Neuronal stem cell (in vitro differentiated cells): ENCODE measurements at regions not wholly inside any gene's neighbourhood (a gene's known extent, or its start where the extent isn't known, plus 50 kb on each side); places are given as distances from the start of the nearest gene placed in this dataset.

Source experiments
- DNase-seq: peaks from one replicate; pipeline ENCODE4 v3.0.0-alpha.2; 2013; ENCODE audit warnings: low spot score
- H2AFZ ChIP-seq: one replicate; pipeline ENCODE4 v1.6.1; 2013; ENCODE audit warnings: mild to moderate bottlenecking, low read length, inconsistent platforms
- H2AK5ac ChIP-seq: 2 replicates; pipeline ENCODE4 v1.6.1; 2013; ENCODE audit warnings: low read depth, mild to moderate bottlenecking, inconsistent platforms, low read length, moderate library complexity, mixed read lengths
- H2BK120ac ChIP-seq: 2 replicates; pipeline ENCODE4 v1.6.1; 2013; ENCODE audit warnings: low read depth, mild to moderate bottlenecking, inconsistent platforms, low read length, moderate library complexity, mixed read lengths
- H2BK12ac ChIP-seq: one replicate; pipeline ENCODE4 v1.6.1; 2013; ENCODE audit warnings: low read length, inconsistent platforms
- H2BK15ac ChIP-seq: 2 replicates; pipeline ENCODE4 v1.6.1; 2013; ENCODE audit warnings: mild to moderate bottlenecking, low read length, inconsistent platforms, mixed read lengths
- H2BK5ac ChIP-seq: one replicate; pipeline ENCODE4 v1.6.1; 2013; ENCODE audit warnings: inconsistent platforms, mild to moderate bottlenecking, low read length, moderate library complexity
- H3K14ac ChIP-seq: one replicate; pipeline ENCODE4 v1.6.1; 2013; ENCODE audit warnings: low read length, inconsistent platforms
- H3K18ac ChIP-seq: 2 replicates; pipeline ENCODE4 v1.6.1; 2013; ENCODE audit warnings: low read length, inconsistent platforms
- H3K23ac ChIP-seq: 2 replicates; pipeline ENCODE4 v1.6.1; 2013; ENCODE audit warnings: low read depth, mild to moderate bottlenecking, mixed read lengths, low read length, inconsistent platforms; ENCODE audit not compliant: poor library complexity
- H3K27ac ChIP-seq: replicated peaks from 3 replicates; pipeline ENCODE4 v1.5.1; 2013; ENCODE audit warnings: low read length, inconsistent platforms
- H3K27me3 ChIP-seq, 3 experiments: 2 replicates each; pipeline ENCODE4 v1.6.1; 2013; ENCODE audit warnings: low read length in 3 of 3, mild to moderate bottlenecking in 2 of 3, inconsistent platforms in 1 of 3, low read depth in 1 of 3, mixed read lengths in 1 of 3, moderate library complexity in 1 of 3; ENCODE audit not compliant: control insufficient read depth in 3 of 3, insufficient read depth in 3 of 3
- H3K36me3 ChIP-seq, 2 donors: replicated peaks in 1 of 2; 2 replicates each; pipeline ENCODE4 v1.6.1; 2013; ENCODE audit warnings: low read length in 2 of 2; ENCODE audit not compliant: control insufficient read depth in 2 of 2, insufficient read depth in 2 of 2
- H3K4ac ChIP-seq: 2 replicates; pipeline ENCODE4 v1.6.1; 2013; ENCODE audit warnings: inconsistent platforms, mild to moderate bottlenecking, low read length, moderate library complexity
- H3K4me1 ChIP-seq, 2 donors: 1 replicate in 1 of 2; 2 replicates in 1 of 2; pipeline ENCODE4 v1.6.1; 2013; ENCODE audit warnings: low read length in 2 of 2, low read depth in 1 of 2; ENCODE audit not compliant: control insufficient read depth in 2 of 2, insufficient read depth in 1 of 2
- H3K4me2 ChIP-seq: one replicate; pipeline ENCODE4 v1.6.1; 2013; ENCODE audit warnings: mild to moderate bottlenecking, low read length, inconsistent platforms; ENCODE audit not compliant: insufficient read depth, poor library complexity, severe bottlenecking
- H3K4me3 ChIP-seq, 2 donors: 2 replicates each; pipeline ENCODE4 v1.5.1; 2013; ENCODE audit warnings: low read length in 2 of 2, mild to moderate bottlenecking in 2 of 2, inconsistent platforms in 1 of 2, moderate library complexity in 1 of 2
- H3K79me1 ChIP-seq: one replicate; pipeline ENCODE4 v1.6.1; 2013; ENCODE audit warnings: low read depth, mild to moderate bottlenecking, inconsistent platforms, low read length, moderate library complexity
- H3K9ac ChIP-seq: one replicate; pipeline ENCODE4 v1.6.1; 2013; ENCODE audit warnings: mild to moderate bottlenecking, low read depth, low read length, inconsistent platforms; ENCODE audit not compliant: poor library complexity
- H3K9me3 ChIP-seq, 2 donors: replicated peaks in 1 of 2; 2 replicates each; pipeline versions ENCODE3 to v1.6.1; 2013; ENCODE audit warnings: low read length in 2 of 2, mild to moderate bottlenecking in 2 of 2, inconsistent platforms in 1 of 2, low read depth in 1 of 2, mixed read lengths in 1 of 2, moderate library complexity in 1 of 2; ENCODE audit not compliant: control insufficient read depth in 2 of 2, insufficient read depth in 1 of 2
- H4K8ac ChIP-seq: one replicate; pipeline ENCODE4 v1.6.1; 2013; ENCODE audit warnings: low read depth, mild to moderate bottlenecking, inconsistent platforms, low read length, moderate library complexity
- H4K91ac ChIP-seq: one replicate; pipeline ENCODE4 v1.6.1; 2013; ENCODE audit warnings: low read length, low read depth, mild to moderate bottlenecking, inconsistent platforms; ENCODE audit not compliant: poor library complexity
- WGBS, 2 donors: extraction: QIAGEN DNeasy Blood & Tissue Kit; methylation state at CpG; one replicate each; pipeline ENCODE4 v1.1.7; 2013; ENCODE audit warnings: missing lambda C conversion rate in 2 of 2, mixed read lengths in 1 of 2; ENCODE audit not compliant: insufficient read length in 2 of 2, insufficient replicate concordance in 1 of 2; ENCODE audit errors: extremely low coverage in 2 of 2; 5-methylcytosine and 5-hydroxymethylcytosine counted together

DNA sequence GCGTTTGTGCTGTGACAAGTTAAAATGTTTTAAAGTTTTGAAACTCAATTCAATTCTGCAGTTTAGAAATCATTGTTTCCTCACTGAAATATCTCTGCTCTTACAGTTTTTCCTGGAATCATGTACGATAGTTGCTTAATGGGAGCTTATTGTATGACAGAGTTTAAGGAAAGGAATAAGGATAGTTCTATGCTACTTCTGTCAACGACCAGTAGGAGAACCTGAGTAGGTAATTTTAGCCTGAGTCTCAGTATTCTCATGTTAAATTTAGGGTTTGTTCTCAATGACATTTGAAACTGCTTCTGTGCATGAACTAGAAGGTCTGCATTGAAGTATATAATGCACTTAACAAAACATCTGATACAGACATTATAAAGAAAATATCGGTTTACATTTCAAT is 361.1 kb downstream of the CPS1 start:
- H2BK5ac ChIP-seq: no peak overlapping the region
- no peak overlapping the region for H2BK12ac ChIP-seq
- no peak overlapping the region for H3K4me3 ChIP-seq
- no peak overlapping the region for H4K8ac ChIP-seq
- no peak overlapping the region for H3K9ac ChIP-seq
- H3K23ac ChIP-seq: no peak overlapping the region
- H3K4me1 ChIP-seq: no peaks in the 10 kb centered on the region
- no peaks in the 10 kb centered on the region for H3K9me3 ChIP-seq
- H2AK5ac ChIP-seq: no peak overlapping the region
- H2AFZ ChIP-seq: no peak overlapping the region
- WGBS, 2 donors: no CpG with 5 or more reads among the region's 4 CpGs
- H3K27ac ChIP-seq: no peak overlapping the region
- H3K36me3 ChIP-seq: no peaks in the 10 kb centered on the region
- DNase-seq: no peak
- no peak overlapping the region for H2BK120ac ChIP-seq
- no peaks in the 10 kb centered on the region for H3K27me3 ChIP-seq
- no peak overlapping the region for H2BK15ac ChIP-seq
- H4K91ac ChIP-seq: no peak overlapping the region
- no peak overlapping the region for H3K14ac ChIP-seq
- H3K79me1 ChIP-seq: no peaks in the 10 kb centered on the region
- H3K18ac ChIP-seq: no peak overlapping the region
- H3K4ac ChIP-seq: no peak overlapping the region
- no peak overlapping the region for H3K4me2 ChIP-seq

DNA sequence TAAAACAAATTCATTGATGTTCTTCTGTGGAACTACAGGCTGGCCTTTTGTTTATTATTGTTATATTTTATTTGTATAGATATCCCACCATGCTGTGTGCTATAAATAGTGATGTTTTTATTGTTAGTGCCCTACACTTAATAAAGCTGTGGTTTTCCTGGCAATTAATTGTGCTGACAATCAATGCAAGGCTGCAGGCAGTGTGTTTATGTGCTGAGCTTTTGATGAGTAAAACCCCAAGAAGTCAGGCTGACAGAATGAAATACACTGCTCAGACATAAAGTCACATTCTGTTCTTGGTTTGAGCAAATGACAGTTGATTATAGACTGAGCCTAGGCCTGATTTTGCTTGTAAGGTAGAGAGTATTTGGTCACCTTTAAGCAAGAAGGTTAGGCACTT is 362.7 kb downstream of the CPS1 start:
- Histone ChIP-seq H3K36me3 (no peaks in the 10 kb centered on the region), H4K91ac (no peak overlapping the region), H3K27ac (no peak overlapping the region), H3K4me3 (no peak overlapping the region), H2BK12ac (no peak overlapping the region), H3K14ac (no peak overlapping the region), H3K27me3 (no peaks in the 10 kb centered on the region), H3K9me3 (no peaks in the 10 kb centered on the region), H3K4me1 (no peaks in the 10 kb centered on the region), H3K9ac (no peak overlapping the region), H2BK120ac (no peak overlapping the region), H3K79me1 (no peaks in the 10 kb centered on the region), H2BK5ac (no peak overlapping the region), H3K4ac (no peak overlapping the region), H2AFZ (no peak overlapping the region), H3K23ac (no peak overlapping the region), H3K18ac (no peak overlapping the region), H4K8ac (no peak overlapping the region), H3K4me2 (no peak overlapping the region), H2AK5ac (no peak overlapping the region), H2BK15ac (no peak overlapping the region)
- DNase-seq: no peak

DNA sequence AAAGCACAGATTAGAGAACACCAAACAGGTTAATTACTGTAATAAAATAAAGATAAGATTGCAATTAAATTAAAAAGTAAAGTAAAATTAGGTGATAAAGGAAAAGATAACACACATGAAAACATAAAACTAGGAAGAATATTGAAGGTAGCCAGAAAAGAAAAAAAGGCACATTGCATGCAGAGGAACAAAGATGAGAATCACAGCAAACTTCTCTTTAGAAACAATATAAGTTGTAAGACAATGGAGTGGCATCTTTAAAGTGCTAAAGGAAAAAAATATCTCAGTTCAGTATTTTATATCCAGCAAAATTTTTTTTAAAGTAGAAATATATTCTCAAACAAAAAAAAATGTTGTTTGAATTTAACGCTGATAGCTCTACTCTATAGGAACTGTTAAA is 366.0 kb downstream of the CPS1 start:
- H3K4me3 ChIP-seq: no peak overlapping the region
- H3K9me3 ChIP-seq: no peaks in the 10 kb centered on the region
- H3K79me1 ChIP-seq: no peaks in the 10 kb centered on the region
- no peak overlapping the region for H2BK5ac ChIP-seq
- no peak overlapping the region for H3K18ac ChIP-seq
- H2AFZ ChIP-seq: no peak overlapping the region
- no peak for DNase-seq
- no peak overlapping the region for H3K14ac ChIP-seq
- H3K36me3 ChIP-seq: no peaks in the 10 kb centered on the region
- no CpG with 5 or more reads among the region's 1 CpG for WGBS, 2 donors
- no peak overlapping the region for H2BK120ac ChIP-seq
- no peak overlapping the region for H2BK15ac ChIP-seq
- no peak overlapping the region for H3K4ac ChIP-seq
- no peak overlapping the region for H4K8ac ChIP-seq
- no peak overlapping the region for H3K27ac ChIP-seq
- no peak overlapping the region for H3K4me2 ChIP-seq
- H3K27me3 ChIP-seq: no peaks in the 10 kb centered on the region
- H3K9ac ChIP-seq: no peak overlapping the region
- H3K4me1 ChIP-seq: no peaks in the 10 kb centered on the region
- no peak overlapping the region for H2AK5ac ChIP-seq
- no peak overlapping the region for H2BK12ac ChIP-seq
- no peak overlapping the region for H3K23ac ChIP-seq
- H4K91ac ChIP-seq: no peak overlapping the region

DNA sequence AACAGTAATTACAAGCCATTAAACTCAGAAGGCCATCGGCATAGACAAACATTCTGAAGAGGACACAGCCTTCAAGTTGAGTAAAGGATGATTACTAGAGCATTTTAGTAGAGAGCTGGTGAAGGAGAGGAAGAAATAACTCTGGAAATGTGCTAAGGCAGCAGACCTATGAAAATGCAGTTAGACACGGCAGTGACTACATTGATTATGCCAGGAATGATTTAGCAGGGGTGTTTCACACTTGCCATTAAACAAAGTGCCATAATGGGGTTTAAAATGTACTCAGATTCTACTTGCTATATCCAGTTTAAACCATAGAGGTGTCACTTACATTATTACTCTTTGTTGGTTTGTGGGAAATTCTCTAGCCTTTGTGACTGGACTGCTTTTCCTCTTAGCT is 372.3 kb downstream of the CPS1 start:
- H2BK12ac ChIP-seq: no peak overlapping the region
- no peaks in the 10 kb centered on the region for H3K27me3 ChIP-seq
- no peak overlapping the region for H3K14ac ChIP-seq
- no peak overlapping the region for H3K18ac ChIP-seq
- no peaks in the 10 kb centered on the region for H3K36me3 ChIP-seq
- no peaks in the 10 kb centered on the region for H3K4me1 ChIP-seq
- no peak overlapping the region for H3K4me2 ChIP-seq
- H3K23ac ChIP-seq: no peak overlapping the region
- H3K9ac ChIP-seq: no peak overlapping the region
- no peak overlapping the region for H3K4ac ChIP-seq
- no peaks in the 10 kb centered on the region for H3K9me3 ChIP-seq
- H3K4me3 ChIP-seq: no peak overlapping the region
- no peak overlapping the region for H2BK5ac ChIP-seq
- no CpG with 5 or more reads among the region's 2 CpGs for WGBS, 2 donors
- H4K91ac ChIP-seq: no peak overlapping the region
- no peak overlapping the region for H4K8ac ChIP-seq
- no peak overlapping the region for H2AK5ac ChIP-seq
- H3K27ac ChIP-seq: no peak overlapping the region
- H2AFZ ChIP-seq: no peak overlapping the region
- H3K79me1 ChIP-seq: no peaks in the 10 kb centered on the region
- H2BK15ac ChIP-seq: no peak overlapping the region
- no peak for DNase-seq
- H2BK120ac ChIP-seq: no peak overlapping the region
